ENCODE measurements at regions not wholly inside any gene's neighbourhood (a gene's known extent, or its start where the extent isn't known, plus 50 kb on each side); places are given as distances from the start of the nearest gene placed in this dataset.

DNA sequence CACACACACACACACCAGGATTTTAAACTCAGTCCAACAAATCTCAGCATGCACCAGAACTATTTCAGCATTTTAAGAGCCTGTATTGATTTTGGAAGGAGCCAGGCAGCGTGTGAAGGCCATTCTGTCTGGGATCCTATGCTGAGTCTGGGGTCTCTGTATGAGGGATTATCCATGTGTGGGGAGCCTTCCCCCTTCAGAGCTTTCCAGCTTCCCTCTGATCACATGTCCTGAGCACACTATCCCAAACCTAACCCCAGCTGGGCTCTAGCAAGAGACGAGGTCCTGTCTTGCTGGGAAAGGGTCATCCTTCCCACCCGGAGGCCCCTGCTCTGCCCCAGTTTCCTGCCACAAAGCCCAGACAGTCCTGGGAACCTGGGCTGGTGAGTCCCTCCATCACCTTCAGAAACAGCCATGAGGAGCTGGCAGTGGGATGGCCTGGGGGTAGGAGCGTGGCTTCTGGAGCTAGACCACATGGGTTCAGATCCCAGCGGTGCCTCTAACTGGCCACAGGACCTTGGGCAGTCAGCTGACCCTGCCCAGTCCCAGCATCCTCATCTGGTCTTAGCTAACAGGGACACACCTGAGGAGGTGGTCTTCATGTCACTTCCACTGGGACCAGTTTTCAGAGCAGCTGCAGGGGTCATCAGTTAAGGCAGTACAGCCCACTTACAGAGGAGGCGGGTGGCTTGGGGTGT, 79.6 kb upstream of the RET start:
- H3K36me3 ChIP-seq (ENCODE audit: control insufficient read depth in 5 of 5, insufficient read depth in 5 of 5, low read length in 5 of 5) = no peaks in the 10 kb centered on the region

DNA sequence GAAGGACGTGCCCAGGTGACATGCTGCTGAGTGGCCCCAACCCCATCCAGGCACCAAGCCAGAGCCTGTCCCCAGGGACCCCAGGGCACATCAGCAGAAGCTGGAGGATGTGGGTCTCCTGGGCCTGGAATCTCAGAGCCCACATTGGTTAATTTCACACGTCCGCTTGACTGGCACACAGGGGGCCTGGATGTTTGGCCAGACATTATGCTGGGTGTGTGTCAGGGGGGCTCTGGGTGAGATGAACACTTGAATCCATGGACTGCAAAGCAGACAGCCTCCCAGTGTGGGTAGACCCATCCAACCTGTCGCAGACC, 79.1 kb upstream of the RET start:
- H3K9me3 ChIP-seq (ENCODE audit: control insufficient read depth in 5 of 5, low read length in 5 of 5) = no peaks in the 10 kb centered on the region
- H3K9ac ChIP-seq (ENCODE audit: low read length in 5 of 5) = no peak overlapping the region
- no peaks in the 10 kb centered on the region for H3K4me1 ChIP-seq (ENCODE audit: control insufficient read depth in 5 of 5, insufficient read depth in 5 of 5, low read length in 5 of 5)
- no peak overlapping the region for H3K4me3 ChIP-seq (ENCODE audit: low read depth in 1 of 5, low read length in 5 of 5)
- no peak overlapping the region for H3K27ac ChIP-seq (ENCODE audit: low read depth, low read length)
- no peaks in the 10 kb centered on the region for H3K36me3 ChIP-seq (ENCODE audit: control insufficient read depth in 5 of 5, insufficient read depth in 5 of 5, low read length in 5 of 5)
- H3K27me3 ChIP-seq (ENCODE audit: control insufficient read depth in 5 of 5, insufficient read depth in 4 of 5, low read length in 5 of 5) = peaks cover 0 to 2% (median 0%) of the 10 kb centered on the region in 5 donors

More for the DNA sequence above, 79.6 kb upstream of the RET start:
- H3K9ac ChIP-seq (ENCODE audit: low read length in 5 of 5) = no peak overlapping the region
- peaks cover 0 to 2% (median 0%) of the 10 kb centered on the region in 5 donors for H3K27me3 ChIP-seq (ENCODE audit: control insufficient read depth in 5 of 5, insufficient read depth in 4 of 5, low read length in 5 of 5)
- no peak overlapping the region for H3K27ac ChIP-seq (ENCODE audit: low read depth, low read length)
- no peaks in the 10 kb centered on the region for H3K9me3 ChIP-seq (ENCODE audit: control insufficient read depth in 5 of 5, low read length in 5 of 5)
- no peak overlapping the region for H3K4me3 ChIP-seq (ENCODE audit: low read depth in 1 of 5, low read length in 5 of 5)
- H3K4me1 ChIP-seq (ENCODE audit: control insufficient read depth in 5 of 5, insufficient read depth in 5 of 5, low read length in 5 of 5) = no peaks in the 10 kb centered on the region

GRCh38 chr10:42998481-42999384, 78.1 kb upstream of the RET start:
- Histone ChIP-seq H3K4me1 (ENCODE audit: control insufficient read depth in 5 of 5, insufficient read depth in 5 of 5, low read length in 5 of 5) (no peaks in the 10 kb centered on the region), H3K36me3 (ENCODE audit: control insufficient read depth in 5 of 5, insufficient read depth in 5 of 5, low read length in 5 of 5) (no peaks in the 10 kb centered on the region), H3K9me3 (ENCODE audit: control insufficient read depth in 5 of 5, low read length in 5 of 5) (peaks cover 0 to 2% (median 0%) of the 10 kb centered on the region in 5 donors), H3K27ac (ENCODE audit: low read depth, low read length) (no peak overlapping the region), H3K27me3 (ENCODE audit: control insufficient read depth in 5 of 5, insufficient read depth in 4 of 5, low read length in 5 of 5) (peaks cover 0 to 2% (median 0%) of the 10 kb centered on the region in 5 donors), H3K4me3 (ENCODE audit: low read depth in 1 of 5, low read length in 5 of 5) (no peak overlapping the region), H3K9ac (ENCODE audit: low read length in 5 of 5) (no peak overlapping the region)

GRCh38 chr10:42999385-43000020, 77.4 kb upstream of the RET start:
- Histone ChIP-seq H3K9ac (ENCODE audit: low read length in 5 of 5) (no peak overlapping the region), H3K4me1 (ENCODE audit: control insufficient read depth in 5 of 5, insufficient read depth in 5 of 5, low read length in 5 of 5) (no peaks in the 10 kb centered on the region), H3K27ac (ENCODE audit: low read depth, low read length) (no peak overlapping the region), H3K36me3 (ENCODE audit: control insufficient read depth in 5 of 5, insufficient read depth in 5 of 5, low read length in 5 of 5) (no peaks in the 10 kb centered on the region), H3K4me3 (ENCODE audit: low read depth in 1 of 5, low read length in 5 of 5) (no peak overlapping the region), H3K9me3 (ENCODE audit: control insufficient read depth in 5 of 5, low read length in 5 of 5) (peaks cover 0 to 3% (median 0%) of the 10 kb centered on the region in 5 donors), H3K27me3 (ENCODE audit: control insufficient read depth in 5 of 5, insufficient read depth in 4 of 5, low read length in 5 of 5) (peaks cover 0 to 2% (median 0%) of the 10 kb centered on the region in 5 donors)

- Histone ChIP-seq H3K27me3 (ENCODE audit: control insufficient read depth in 5 of 5, insufficient read depth in 4 of 5, low read length in 5 of 5) (peaks cover 0 to 2% (median 0%) of the 10 kb centered on the region in 5 donors), H3K4me1 (ENCODE audit: control insufficient read depth in 5 of 5, insufficient read depth in 5 of 5, low read length in 5 of 5) (no peaks in the 10 kb centered on the region), H3K4me3 (ENCODE audit: low read depth in 1 of 5, low read length in 5 of 5) (no peak overlapping the region), H3K36me3 (ENCODE audit: control insufficient read depth in 5 of 5, insufficient read depth in 5 of 5, low read length in 5 of 5) (no peaks in the 10 kb centered on the region), H3K9me3 (ENCODE audit: control insufficient read depth in 5 of 5, low read length in 5 of 5) (peaks cover 0 to 3% (median 0%) of the 10 kb centered on the region in 5 donors), H3K9ac (ENCODE audit: low read length in 5 of 5) (no peak overlapping the region), H3K27ac (ENCODE audit: low read depth, low read length) (no peak overlapping the region)
Observed at GRCh38 chr10:43000021-43000411, 76.9 kb upstream of the RET start.

- H3K4me3 ChIP-seq (ENCODE audit: low read depth in 1 of 5, low read length in 5 of 5) = no peak overlapping the region
- peaks cover 0 to 2% (median 0%) of the 10 kb centered on the region in 5 donors for H3K27me3 ChIP-seq (ENCODE audit: control insufficient read depth in 5 of 5, insufficient read depth in 4 of 5, low read length in 5 of 5)
Observed at GRCh38 chr10:43000651-43001426, 76.0 kb upstream of the RET start.

DNA sequence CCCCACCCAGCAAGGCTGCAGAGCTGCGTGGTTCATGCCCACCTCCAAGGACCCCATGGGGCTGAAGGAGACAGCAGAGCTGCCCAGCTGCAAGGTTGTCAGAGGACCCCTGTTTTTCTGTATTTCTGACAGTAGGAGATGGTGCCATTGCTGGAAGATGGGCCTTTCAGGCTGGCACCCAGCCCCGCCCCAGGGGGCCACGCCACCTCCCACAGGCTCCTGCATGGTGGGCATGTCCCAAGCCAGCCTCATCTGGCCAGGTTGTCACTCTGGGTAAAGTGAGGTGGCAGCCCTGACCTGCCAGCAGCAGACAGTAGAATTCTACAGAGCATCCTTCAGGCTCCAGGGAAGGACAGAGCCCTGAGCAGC, 75.5 kb upstream of the RET start:
- Histone ChIP-seq H3K4me3 (ENCODE audit: low read depth in 1 of 5, low read length in 5 of 5) (no peak overlapping the region), H3K9me3 (ENCODE audit: control insufficient read depth in 5 of 5, low read length in 5 of 5) (peaks cover 0 to 3% (median 0%) of the 10 kb centered on the region in 5 donors), H3K27ac (ENCODE audit: low read depth, low read length) (no peak overlapping the region), H3K36me3 (ENCODE audit: control insufficient read depth in 5 of 5, insufficient read depth in 5 of 5, low read length in 5 of 5) (no peaks in the 10 kb centered on the region), H3K27me3 (ENCODE audit: control insufficient read depth in 5 of 5, insufficient read depth in 4 of 5, low read length in 5 of 5) (peaks cover 0 to 2% (median 0%) of the 10 kb centered on the region in 5 donors), H3K4me1 (ENCODE audit: control insufficient read depth in 5 of 5, insufficient read depth in 5 of 5, low read length in 5 of 5) (no peaks in the 10 kb centered on the region), H3K9ac (ENCODE audit: low read length in 5 of 5) (no peak overlapping the region)

More at GRCh38 chr10:43000651-43001426, 76.0 kb upstream of the RET start:
- Histone ChIP-seq H3K4me1 (ENCODE audit: control insufficient read depth in 5 of 5, insufficient read depth in 5 of 5, low read length in 5 of 5) (no peaks in the 10 kb centered on the region), H3K9me3 (ENCODE audit: control insufficient read depth in 5 of 5, low read length in 5 of 5) (peaks cover 0 to 3% (median 0%) of the 10 kb centered on the region in 5 donors), H3K27ac (ENCODE audit: low read depth, low read length) (no peak overlapping the region), H3K36me3 (ENCODE audit: control insufficient read depth in 5 of 5, insufficient read depth in 5 of 5, low read length in 5 of 5) (no peaks in the 10 kb centered on the region), H3K9ac (ENCODE audit: low read length in 5 of 5) (no peak overlapping the region)

- no peak overlapping the region for H3K4me3 ChIP-seq (ENCODE audit: low read depth in 1 of 5, low read length in 5 of 5)
- H3K27ac ChIP-seq (ENCODE audit: low read depth, low read length) = no peak overlapping the region
- H3K9me3 ChIP-seq (ENCODE audit: control insufficient read depth in 5 of 5, low read length in 5 of 5) = peaks cover 0 to 3% (median 0%) of the 10 kb centered on the region in 5 donors
- no peaks in the 10 kb centered on the region for H3K36me3 ChIP-seq (ENCODE audit: control insufficient read depth in 5 of 5, insufficient read depth in 5 of 5, low read length in 5 of 5)
- H3K27me3 ChIP-seq (ENCODE audit: control insufficient read depth in 5 of 5, insufficient read depth in 4 of 5, low read length in 5 of 5) = peaks cover 0 to 2% (median 0%) of the 10 kb centered on the region in 5 donors
- H3K4me1 ChIP-seq (ENCODE audit: control insufficient read depth in 5 of 5, insufficient read depth in 5 of 5, low read length in 5 of 5) = no peaks in the 10 kb centered on the region
- no peak overlapping the region for H3K9ac ChIP-seq (ENCODE audit: low read length in 5 of 5)
Observed at GRCh38 chr10:43002596-43002995, 74.3 kb upstream of the RET start.

- Histone ChIP-seq H3K4me1 (ENCODE audit: control insufficient read depth in 5 of 5, insufficient read depth in 5 of 5, low read length in 5 of 5) (no peaks in the 10 kb centered on the region), H3K9me3 (ENCODE audit: control insufficient read depth in 5 of 5, low read length in 5 of 5) (peaks cover 0 to 6% (median 0%) of the 10 kb centered on the region in 5 donors), H3K36me3 (ENCODE audit: control insufficient read depth in 5 of 5, insufficient read depth in 5 of 5, low read length in 5 of 5) (no peaks in the 10 kb centered on the region), H3K9ac (ENCODE audit: low read length in 5 of 5) (no peak overlapping the region), H3K4me3 (ENCODE audit: low read depth in 1 of 5, low read length in 5 of 5) (no peak overlapping the region), H3K27ac (ENCODE audit: low read depth, low read length) (no peak overlapping the region), H3K27me3 (ENCODE audit: control insufficient read depth in 5 of 5, insufficient read depth in 4 of 5, low read length in 5 of 5) (no peaks in the 10 kb centered on the region)
Observed at GRCh38 chr10:43006490-43006889, 70.4 kb upstream of the RET start.
